IMR-90 (cell line): ENCODE measurements at regions not wholly inside any gene's neighbourhood (a gene's known extent, or its start where the extent isn't known, plus 50 kb on each side); places are given as distances from the start of the nearest gene placed in this dataset.

Experiments used
- ATAC-seq: fragments of 200-7000 bp; cut with Tn5 transposase; 2 replicates; pipeline ENCODE4 v1.9.1; 2020; ENCODE audit warnings: low read depth, mild to moderate bottlenecking, moderate library complexity
- BruUV-seq: library from RNA; stranded (reverse); fragments of 400-500 nt; replicated peaks from 2 replicates; lab custom pipeline; 2021; lab: Mats Ljungman, UMichigan
- CTCF ChIA-PET: fragments of 300-600 bp; formaldehyde crosslinking; extraction: SDS; loops from one replicate; lab custom pipeline; 2021; ENCODE audit warnings: antibody characterized with exemption; lab: Yijun Ruan, JAX
- POLR2A ChIA-PET: fragments of 300-600 bp; sonication (Branson Sonifier 250); formaldehyde crosslinking; loops from one replicate; lab custom pipeline; 2022; ENCODE audit warnings: antibody characterized with exemption; ENCODE audit not compliant: unreplicated experiment; lab: Charles Lee
- DNase-seq: peaks from one replicate; pipeline ENCODE4 v3.0.0; 2013
- H2AFZ ChIP-seq: replicated peaks from 2 replicates; pipeline ENCODE3; 2013; ENCODE audit warnings: low read length, mild to moderate bottlenecking; ENCODE audit not compliant: poor library complexity
- H2AK5ac ChIP-seq: 2 replicates; pipeline ENCODE4 v1.6.1; 2013; ENCODE audit warnings: low read depth, low read length, inconsistent platforms
- H2AK9ac ChIP-seq: replicated peaks from 2 replicates; pipeline ENCODE3; 2013; ENCODE audit warnings: mild to moderate bottlenecking, low read depth, low read length, moderate library complexity; ENCODE audit not compliant: poor library complexity
- H2BK120ac ChIP-seq: 2 replicates; pipeline ENCODE4 v1.6.1; 2013; ENCODE audit warnings: low read depth, low read length, inconsistent platforms
- H2BK15ac ChIP-seq: 3 replicates; pipeline ENCODE4 v1.6.1; 2013; ENCODE audit warnings: low read depth, low read length, inconsistent platforms
- H2BK20ac ChIP-seq: 2 replicates; pipeline ENCODE4 v1.6.1; 2013; ENCODE audit warnings: low read depth, mild to moderate bottlenecking, inconsistent platforms, low read length, moderate library complexity
- H2BK5ac ChIP-seq: 2 replicates; pipeline ENCODE4 v1.6.1; 2013; ENCODE audit warnings: mild to moderate bottlenecking, low read depth, low read length, inconsistent platforms; ENCODE audit not compliant: poor library complexity, severe bottlenecking
- H3K14ac ChIP-seq: replicated peaks from 2 replicates; pipeline ENCODE4 v1.6.1; 2013; ENCODE audit warnings: low read depth, low read length, inconsistent platforms
- H3K18ac ChIP-seq: 2 replicates; pipeline ENCODE4 v1.6.1; 2013; ENCODE audit warnings: low read depth, low read length, control low read depth
- H3K23ac ChIP-seq: 2 replicates; pipeline ENCODE4 v1.6.1; 2013; ENCODE audit warnings: low read depth, low read length, inconsistent platforms
- H3K27ac ChIP-seq: 2 replicates; pipeline ENCODE4 v1.5.1; 2013; ENCODE audit warnings: mild to moderate bottlenecking, control low read depth, low read length; ENCODE audit not compliant: insufficient read depth
- H3K27me3 ChIP-seq: 2 replicates; pipeline ENCODE4 v1.6.1; 2013; ENCODE audit warnings: low read length; ENCODE audit not compliant: control insufficient read depth, insufficient read depth
- H3K36me3 ChIP-seq: 2 replicates; pipeline ENCODE4 v1.6.1; 2013; ENCODE audit warnings: low read length, mixed read lengths; ENCODE audit not compliant: control insufficient read depth, insufficient read depth
- H3K4ac ChIP-seq: 2 replicates; pipeline ENCODE4 v1.6.1; 2013; ENCODE audit warnings: low read depth, low read length, inconsistent platforms
- H3K4me1 ChIP-seq: 2 replicates; pipeline ENCODE4 v1.6.1; 2013; ENCODE audit warnings: low read length, mixed read lengths; ENCODE audit not compliant: control insufficient read depth, insufficient read depth
- H3K4me2 ChIP-seq: 2 replicates; pipeline ENCODE4 v1.6.1; 2013; ENCODE audit warnings: low read depth, mild to moderate bottlenecking, control low read depth, low read length, moderate library complexity
- H3K4me3 ChIP-seq: 2 replicates; pipeline ENCODE4 v1.5.1; 2013; ENCODE audit warnings: low read depth, mild to moderate bottlenecking, control low read depth, low read length, moderate library complexity; ENCODE audit not compliant: insufficient read depth
- H3K56ac ChIP-seq: 2 replicates; pipeline ENCODE4 v1.6.1; 2013; ENCODE audit warnings: low read length, inconsistent platforms; ENCODE audit not compliant: insufficient read depth; ENCODE audit errors: extremely low read depth
- H3K79me1 ChIP-seq, 2 experiments: 2 replicates each; pipeline ENCODE4 v1.6.1; 2013; ENCODE audit warnings: low read length in 2 of 2, inconsistent platforms in 1 of 2, low read depth in 1 of 2
- H3K9ac ChIP-seq: 2 replicates; pipeline ENCODE4 v1.6.1; 2013; ENCODE audit warnings: low read depth, low read length, control low read depth
- H3K9me1 ChIP-seq: 2 replicates; pipeline ENCODE4 v1.6.1; 2013; ENCODE audit warnings: low read length, inconsistent platforms; ENCODE audit not compliant: insufficient read depth
- H3K9me3 ChIP-seq: 2 replicates; pipeline ENCODE4 v1.6.1; 2013; ENCODE audit warnings: low read length; ENCODE audit not compliant: control insufficient read depth, insufficient read depth
- H4K20me1 ChIP-seq: 2 replicates; pipeline ENCODE4 v1.6.1; 2013; ENCODE audit warnings: low read length, inconsistent platforms; ENCODE audit not compliant: insufficient read depth
- H4K5ac ChIP-seq: 2 replicates; pipeline ENCODE4 v1.6.1; 2013; ENCODE audit warnings: mild to moderate bottlenecking, low read depth, low read length, control low read depth
- H4K8ac ChIP-seq, 2 experiments: 2 replicates each; pipeline ENCODE4 v1.6.1; 2013; ENCODE audit warnings: low read depth in 2 of 2, low read length in 2 of 2, control low read depth in 1 of 2, inconsistent platforms in 1 of 2
- H4K91ac ChIP-seq: 2 replicates; pipeline ENCODE4 v1.6.1; 2013; ENCODE audit warnings: low read depth, low read length, inconsistent platforms; ENCODE audit not compliant: insufficient read depth
- CHD1 ChIP-seq: IDR thresholded peaks from 2 replicates; pipeline ENCODE4 v1.6.1; 2012; ENCODE audit warnings: low read depth, low read length, improper control_type of control experiment
- MAZ ChIP-seq: IDR thresholded peaks from 2 replicates; pipeline ENCODE4 v1.6.1; 2012; ENCODE audit warnings: low read depth, mild to moderate bottlenecking, low read length, improper control_type of control experiment, moderate library complexity, borderline replicate concordance
- POLR2A ChIP-seq: IDR thresholded peaks from 2 replicates; pipeline ENCODE4 v1.6.1; 2012; ENCODE audit warnings: mild to moderate bottlenecking, low read depth, low read length
- SMC3 ChIP-seq: fragments of 150-350 bp; IDR thresholded peaks from 2 replicates; pipeline ENCODE4 v1.6.1; 2016; ENCODE audit warnings: low read depth, mild to moderate bottlenecking, antibody characterized with exemption, low read length, moderate library complexity
- WGBS, 2 experiments: methylation state at CpG; one replicate each; pipeline versions ENCODE4 v1.1.5 to v1.1.7; 2013; ENCODE audit warnings: missing lambda C conversion rate in 2 of 2; ENCODE audit not compliant: insufficient read length in 1 of 2; ENCODE audit errors: extremely low coverage in 2 of 2; 5-methylcytosine and 5-hydroxymethylcytosine counted together
- dilution Hi-C: fragments of 300-500 bp; cut with HindIII; formaldehyde crosslinking; loops from one replicate; pipeline ENCODE4 v1.14.3; 2018; ENCODE audit warnings: low sequenced_read_pairs; ENCODE audit not compliant: unreplicated experiment
- in situ Hi-C: fragments of 300-500 bp; cut with MboI; formaldehyde crosslinking; loops from 3 replicates; pipeline ENCODE4 v1.14.3; 2019; ENCODE audit warnings: low sequenced_read_pairs, inconsistent platforms, mixed read lengths
- intact Hi-C: fragments of 100-400 bp; cut with micrococcal nuclease; formaldehyde crosslinking; loops from 2 replicates; pipeline ENCODE4 v1.10.0; 2022
- TF ChIP-seq, protein P1 (sequence below): conservative IDR thresholded peaks from 2 replicates; pipeline ENCODE4 v1.5.1; 2012; ENCODE audit warnings: mild to moderate bottlenecking, low read depth, low read length, improper control_type of control experiment

DNA sequence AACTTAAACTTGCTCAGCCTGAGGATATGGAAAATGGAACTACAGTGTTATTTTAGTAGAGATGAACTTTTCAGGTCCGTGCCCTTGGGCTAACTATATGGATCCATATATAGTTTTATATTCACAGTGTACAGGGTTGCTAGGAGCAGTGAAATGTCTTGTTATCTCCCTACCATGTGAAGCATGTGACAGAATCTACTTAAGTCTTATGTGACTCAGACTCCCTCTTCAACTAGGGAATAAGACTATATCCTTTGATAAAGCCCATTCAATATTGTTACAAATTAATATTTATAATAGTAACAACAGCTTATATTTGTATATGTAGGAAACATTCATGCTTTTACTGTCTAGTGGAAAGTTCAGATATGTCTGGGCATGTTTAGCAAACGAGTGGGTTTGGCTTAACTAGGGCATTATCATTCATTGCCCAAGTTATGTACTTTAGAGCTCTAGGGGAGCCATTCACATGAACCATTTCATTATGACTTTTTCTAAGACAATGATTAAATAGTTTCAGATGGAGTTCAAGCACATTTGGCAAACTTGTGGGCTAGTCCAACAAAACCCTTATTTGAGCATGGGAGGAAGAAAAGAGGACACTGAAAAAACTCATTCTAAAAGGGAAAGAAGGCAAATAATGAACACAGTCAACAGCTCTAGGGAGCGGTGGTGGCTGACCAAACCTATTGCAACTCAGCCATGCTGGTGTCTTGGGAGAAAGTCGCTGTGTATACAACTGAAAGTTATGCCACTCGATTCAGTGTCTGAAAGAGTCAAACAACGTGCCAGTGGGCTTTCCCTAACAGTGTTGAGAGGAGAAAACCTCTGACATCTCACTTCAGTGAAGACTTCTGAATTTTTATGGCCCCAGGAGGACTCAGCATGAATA lies 305.9 kb upstream of the G2E3 start:
- Histone ChIP-seq H2BK20ac (peak overlapping the region; percentile 50; the same call in 1 of the 2 replicates), H2AK9ac (no peak overlapping the region), H3K4me2 (no peak overlapping the region), H3K27me3 (no peaks in the 10 kb centered on the region), H2BK5ac (no peak overlapping the region), H3K4ac (no peak overlapping the region), H3K79me1 (no peaks in the 10 kb centered on the region), H3K18ac (peak overlapping the region; percentile 64; the same call in 1 of the 2 replicates), H2AK5ac (0 out of 2 replicates have a peak overlapping the region, but pooled peaks have one; percentile 52), H3K36me3 (no peaks in the 10 kb centered on the region), H3K23ac (no peak overlapping the region), H4K20me1 (no peaks in the 10 kb centered on the region), H3K56ac (no peak overlapping the region), H4K5ac (peak overlapping the region; percentile 58), H4K8ac (0 out of 4 replicates have a peak overlapping the region, but pooled peaks of 1 of the 2 experiments have one; percentile 8), H3K27ac (no peak overlapping the region), H2AFZ (peak overlapping the region; percentile 10), H3K9me3 (no peaks in the 10 kb centered on the region), H2BK15ac (no peak overlapping the region), H3K4me1 (peaks cover 3% of the 10 kb centered on the region; the same call in 1 of the 2 replicates), H3K4me3 (no peak overlapping the region), H2BK120ac (peak overlapping the region; percentile 29), H4K91ac (no peak overlapping the region), H3K9ac (no peak overlapping the region), H3K9me1 (no peaks in the 10 kb centered on the region), H3K14ac (peak overlapping the region; percentile 74)
- intact Hi-C loops, result no loop called here
- ATAC-seq (0 out of 2 replicates have a peak, but pooled peaks have one; percentile 29), DNase-seq (peak; percentile 15)
- TF ChIP-seq, protein P1, sequence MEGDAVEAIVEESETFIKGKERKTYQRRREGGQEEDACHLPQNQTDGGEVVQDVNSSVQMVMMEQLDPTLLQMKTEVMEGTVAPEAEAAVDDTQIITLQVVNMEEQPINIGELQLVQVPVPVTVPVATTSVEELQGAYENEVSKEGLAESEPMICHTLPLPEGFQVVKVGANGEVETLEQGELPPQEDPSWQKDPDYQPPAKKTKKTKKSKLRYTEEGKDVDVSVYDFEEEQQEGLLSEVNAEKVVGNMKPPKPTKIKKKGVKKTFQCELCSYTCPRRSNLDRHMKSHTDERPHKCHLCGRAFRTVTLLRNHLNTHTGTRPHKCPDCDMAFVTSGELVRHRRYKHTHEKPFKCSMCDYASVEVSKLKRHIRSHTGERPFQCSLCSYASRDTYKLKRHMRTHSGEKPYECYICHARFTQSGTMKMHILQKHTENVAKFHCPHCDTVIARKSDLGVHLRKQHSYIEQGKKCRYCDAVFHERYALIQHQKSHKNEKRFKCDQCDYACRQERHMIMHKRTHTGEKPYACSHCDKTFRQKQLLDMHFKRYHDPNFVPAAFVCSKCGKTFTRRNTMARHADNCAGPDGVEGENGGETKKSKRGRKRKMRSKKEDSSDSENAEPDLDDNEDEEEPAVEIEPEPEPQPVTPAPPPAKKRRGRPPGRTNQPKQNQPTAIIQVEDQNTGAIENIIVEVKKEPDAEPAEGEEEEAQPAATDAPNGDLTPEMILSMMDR, result no peak
- TF ChIP-seq MAZ (no peak), SMC3 (no peak), POLR2A (no peak), CHD1 (no peak)
- dilution Hi-C loops, result no loop called here
- WGBS, 2 experiments, result 100% methylated on average over 1 of the region's 6 CpGs; no CpG with 5 or more reads in 1 of the 2 experiments
- in situ Hi-C loops, result no loop called here
- ChIA-PET CTCF (interaction anchor here (2.0 kb wide), 1 partner anchor 18 kb away, joined by 9 read pairs; no protein-coding TSS in a partner anchor), POLR2A (no interaction called here)
- no TSS peak for BruUV-seq
